ENCODE measurements at regions not wholly inside any gene's neighbourhood (a gene's known extent, or its start where the extent isn't known, plus 50 kb on each side); places are given as distances from the start of the nearest gene placed in this dataset.
A peak's percentile ranks its signal among the peaks of the same experiment; 100 is the strongest.

GRCh38 chr2:48107326-48107925 lies 201.1 kb upstream of the FBXO11 start (continued):
- no peak for TF ChIP-seq ZNF224 (CRISPR knock-in tag; IDR thresholded peaks at IDR 0.05)
- no peak for TF ChIP-seq ZNF333 (CRISPR knock-in tag; IDR thresholded peaks at IDR 0.05; ENCODE audit: borderline replicate concordance)
- TF ChIP-seq, protein P1, sequence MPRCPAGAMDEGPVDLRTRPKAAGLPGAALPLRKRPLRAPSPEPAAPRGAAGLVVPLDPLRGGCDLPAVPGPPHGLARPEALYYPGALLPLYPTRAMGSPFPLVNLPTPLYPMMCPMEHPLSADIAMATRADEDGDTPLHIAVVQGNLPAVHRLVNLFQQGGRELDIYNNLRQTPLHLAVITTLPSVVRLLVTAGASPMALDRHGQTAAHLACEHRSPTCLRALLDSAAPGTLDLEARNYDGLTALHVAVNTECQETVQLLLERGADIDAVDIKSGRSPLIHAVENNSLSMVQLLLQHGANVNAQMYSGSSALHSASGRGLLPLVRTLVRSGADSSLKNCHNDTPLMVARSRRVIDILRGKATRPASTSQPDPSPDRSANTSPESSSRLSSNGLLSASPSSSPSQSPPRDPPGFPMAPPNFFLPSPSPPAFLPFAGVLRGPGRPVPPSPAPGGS (CRISPR knock-in tag; IDR thresholded peaks at IDR 0.05) = no peak
- TF ChIP-seq ZSCAN20 (CRISPR knock-in tag; IDR thresholded peaks at IDR 0.05; ENCODE audit: borderline replicate concordance) = no peak
- no peak for TF ChIP-seq NCOA1 (CRISPR knock-in tag; IDR thresholded peaks at IDR 0.05)
- TF ChIP-seq, protein P2, sequence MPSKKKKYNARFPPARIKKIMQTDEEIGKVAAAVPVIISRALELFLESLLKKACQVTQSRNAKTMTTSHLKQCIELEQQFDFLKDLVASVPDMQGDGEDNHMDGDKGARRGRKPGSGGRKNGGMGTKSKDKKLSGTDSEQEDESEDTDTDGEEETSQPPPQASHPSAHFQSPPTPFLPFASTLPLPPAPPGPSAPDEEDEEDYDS (CRISPR knock-in tag; IDR thresholded peaks at IDR 0.05) = no peak
- TF ChIP-seq MXD4 (CRISPR knock-in tag; IDR thresholded peaks at IDR 0.05) = no peak
- TF ChIP-seq NR1H2 (CRISPR knock-in tag; IDR thresholded peaks at IDR 0.05; ENCODE audit: borderline replicate concordance, low read depth) = no peak
- TF ChIP-seq SOX5 (CRISPR knock-in tag; IDR thresholded peaks at IDR 0.05; ENCODE audit: borderline replicate concordance) = no peak
- TF ChIP-seq ZNF597 (CRISPR knock-in tag; IDR thresholded peaks at IDR 0.05) = no peak
- TF ChIP-seq, protein P3, sequence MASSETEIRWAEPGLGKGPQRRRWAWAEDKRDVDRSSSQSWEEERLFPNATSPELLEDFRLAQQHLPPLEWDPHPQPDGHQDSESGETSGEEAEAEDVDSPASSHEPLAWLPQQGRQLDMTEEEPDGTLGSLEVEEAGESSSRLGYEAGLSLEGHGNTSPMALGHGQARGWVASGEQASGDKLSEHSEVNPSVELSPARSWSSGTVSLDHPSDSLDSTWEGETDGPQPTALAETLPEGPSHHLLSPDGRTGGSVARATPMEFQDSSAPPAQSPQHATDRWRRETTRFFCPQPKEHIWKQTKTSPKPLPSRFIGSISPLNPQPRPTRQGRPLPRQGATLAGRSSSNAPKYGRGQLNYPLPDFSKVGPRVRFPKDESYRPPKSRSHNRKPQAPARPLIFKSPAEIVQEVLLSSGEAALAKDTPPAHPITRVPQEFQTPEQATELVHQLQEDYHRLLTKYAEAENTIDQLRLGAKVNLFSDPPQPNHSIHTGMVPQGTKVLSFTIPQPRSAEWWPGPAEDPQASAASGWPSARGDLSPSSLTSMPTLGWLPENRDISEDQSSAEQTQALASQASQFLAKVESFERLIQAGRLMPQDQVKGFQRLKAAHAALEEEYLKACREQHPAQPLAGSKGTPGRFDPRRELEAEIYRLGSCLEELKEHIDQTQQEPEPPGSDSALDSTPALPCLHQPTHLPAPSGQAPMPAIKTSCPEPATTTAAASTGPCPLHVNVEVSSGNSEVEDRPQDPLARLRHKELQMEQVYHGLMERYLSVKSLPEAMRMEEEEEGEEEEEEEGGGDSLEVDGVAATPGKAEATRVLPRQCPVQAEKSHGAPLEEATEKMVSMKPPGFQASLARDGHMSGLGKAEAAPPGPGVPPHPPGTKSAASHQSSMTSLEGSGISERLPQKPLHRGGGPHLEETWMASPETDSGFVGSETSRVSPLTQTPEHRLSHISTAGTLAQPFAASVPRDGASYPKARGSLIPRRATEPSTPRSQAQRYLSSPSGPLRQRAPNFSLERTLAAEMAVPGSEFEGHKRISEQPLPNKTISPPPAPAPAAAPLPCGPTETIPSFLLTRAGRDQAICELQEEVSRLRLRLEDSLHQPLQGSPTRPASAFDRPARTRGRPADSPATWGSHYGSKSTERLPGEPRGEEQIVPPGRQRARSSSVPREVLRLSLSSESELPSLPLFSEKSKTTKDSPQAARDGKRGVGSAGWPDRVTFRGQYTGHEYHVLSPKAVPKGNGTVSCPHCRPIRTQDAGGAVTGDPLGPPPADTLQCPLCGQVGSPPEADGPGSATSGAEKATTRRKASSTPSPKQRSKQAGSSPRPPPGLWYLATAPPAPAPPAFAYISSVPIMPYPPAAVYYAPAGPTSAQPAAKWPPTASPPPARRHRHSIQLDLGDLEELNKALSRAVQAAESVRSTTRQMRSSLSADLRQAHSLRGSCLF (CRISPR knock-in tag; IDR thresholded peaks at IDR 0.05; ENCODE audit: borderline replicate concordance) = 0 out of 2 replicates have a peak, but pooled peaks have one; percentile 26
- TF ChIP-seq HNF4G (IDR thresholded peaks at IDR 0.05; ENCODE audit: borderline replicate concordance, low read depth, low read length) = no peak
- no peak for TF ChIP-seq HNF4G (CRISPR knock-in tag; IDR thresholded peaks at IDR 0.05; ENCODE audit: borderline replicate concordance, low read depth)
